ENCODE measurements at regions not wholly inside any gene's neighbourhood (a gene's known extent, or its start where the extent isn't known, plus 50 kb on each side); places are given as distances from the start of the nearest gene placed in this dataset.

DNA sequence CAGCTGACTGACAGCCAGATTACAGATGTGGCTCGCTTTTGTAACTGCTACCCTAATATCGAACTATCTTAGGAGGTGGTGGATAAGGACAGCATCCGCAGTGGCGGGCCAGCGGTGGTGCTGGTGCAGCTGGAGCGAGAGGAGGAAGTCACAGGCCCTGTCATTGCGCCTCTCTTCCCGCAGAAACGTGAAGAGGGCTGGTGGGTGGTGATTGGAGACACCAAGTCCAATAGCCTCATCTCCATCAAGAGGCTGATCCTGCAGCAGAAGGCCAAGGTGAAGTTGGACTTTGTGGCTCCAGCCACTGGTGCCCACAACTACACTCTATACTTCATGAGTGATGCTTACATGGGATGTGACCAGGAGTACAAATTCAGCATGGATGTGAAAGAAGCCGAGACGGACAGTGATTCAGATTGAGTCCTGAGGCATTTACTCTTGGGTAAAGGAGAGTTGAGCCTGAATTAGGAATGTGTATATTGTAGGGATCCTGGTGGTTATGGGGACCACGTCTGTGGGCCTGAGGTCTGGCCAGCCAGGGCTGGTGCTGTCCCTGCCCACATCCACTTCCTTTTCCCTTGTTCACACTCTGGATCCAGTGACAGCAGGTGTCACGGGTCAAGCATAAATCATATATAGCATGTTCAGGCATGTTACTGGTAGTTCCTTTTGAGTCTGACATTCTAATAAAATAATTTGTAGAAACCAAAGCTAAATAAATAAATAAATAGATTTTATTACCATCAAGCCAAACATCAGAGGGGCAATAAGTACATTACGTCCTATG, 89.0 kb upstream of the SMURF2 start:
- ATAC-seq: no peak
- TF ChIP-seq ESRRG (CRISPR knock-in tag; IDR thresholded peaks at IDR 0.05): no peak
- TF ChIP-seq BACH2 (CRISPR knock-in tag; IDR thresholded peaks at IDR 0.05; ENCODE audit: borderline replicate concordance): no peak
- TF ChIP-seq TOX (CRISPR knock-in tag; IDR thresholded peaks at IDR 0.05; ENCODE audit: borderline replicate concordance): no peak
- TF ChIP-seq ZC3H10 (CRISPR knock-in tag; IDR thresholded peaks at IDR 0.05): no peak
- TF ChIP-seq TCF4 (CRISPR knock-in tag; IDR thresholded peaks at IDR 0.05; ENCODE audit: borderline replicate concordance): no peak
- no peak for TF ChIP-seq ZNF70 (CRISPR knock-in tag; IDR thresholded peaks at IDR 0.05)
- no peak for TF ChIP-seq SNAI2 (CRISPR knock-in tag; IDR thresholded peaks at IDR 0.05)
- TF ChIP-seq CSDC2 (CRISPR knock-in tag; IDR thresholded peaks at IDR 0.05): no peak
- TF ChIP-seq GLIS3 (CRISPR knock-in tag; IDR thresholded peaks at IDR 0.05): no peak
- TF ChIP-seq ISL1 (CRISPR knock-in tag; IDR thresholded peaks at IDR 0.05): no peak
- no peak for TF ChIP-seq ZFP30 (CRISPR knock-in tag; IDR thresholded peaks at IDR 0.05)
- no peak for TF ChIP-seq CSRNP3 (CRISPR knock-in tag; IDR thresholded peaks at IDR 0.05)
- no peak for TF ChIP-seq ZFP3 (CRISPR knock-in tag; IDR thresholded peaks at IDR 0.05)
- TF ChIP-seq, protein P1, sequence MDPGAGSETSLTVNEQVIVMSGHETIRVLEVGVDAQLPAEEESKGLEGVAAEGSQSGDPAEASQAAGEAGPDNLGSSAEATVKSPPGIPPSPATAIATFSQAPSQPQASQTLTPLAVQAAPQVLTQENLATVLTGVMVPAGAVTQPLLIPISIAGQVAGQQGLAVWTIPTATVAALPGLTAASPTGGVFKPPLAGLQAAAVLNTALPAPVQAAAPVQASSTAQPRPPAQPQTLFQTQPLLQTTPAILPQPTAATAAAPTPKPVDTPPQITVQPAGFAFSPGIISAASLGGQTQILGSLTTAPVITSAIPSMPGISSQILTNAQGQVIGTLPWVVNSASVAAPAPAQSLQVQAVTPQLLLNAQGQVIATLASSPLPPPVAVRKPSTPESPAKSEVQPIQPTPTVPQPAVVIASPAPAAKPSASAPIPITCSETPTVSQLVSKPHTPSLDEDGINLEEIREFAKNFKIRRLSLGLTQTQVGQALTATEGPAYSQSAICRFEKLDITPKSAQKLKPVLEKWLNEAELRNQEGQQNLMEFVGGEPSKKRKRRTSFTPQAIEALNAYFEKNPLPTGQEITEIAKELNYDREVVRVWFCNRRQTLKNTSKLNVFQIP (CRISPR knock-in tag; IDR thresholded peaks at IDR 0.05; ENCODE audit: borderline replicate concordance, low read depth): no peak
- no peak for TF ChIP-seq RARB (CRISPR knock-in tag; IDR thresholded peaks at IDR 0.05)
- TF ChIP-seq, protein P2, sequence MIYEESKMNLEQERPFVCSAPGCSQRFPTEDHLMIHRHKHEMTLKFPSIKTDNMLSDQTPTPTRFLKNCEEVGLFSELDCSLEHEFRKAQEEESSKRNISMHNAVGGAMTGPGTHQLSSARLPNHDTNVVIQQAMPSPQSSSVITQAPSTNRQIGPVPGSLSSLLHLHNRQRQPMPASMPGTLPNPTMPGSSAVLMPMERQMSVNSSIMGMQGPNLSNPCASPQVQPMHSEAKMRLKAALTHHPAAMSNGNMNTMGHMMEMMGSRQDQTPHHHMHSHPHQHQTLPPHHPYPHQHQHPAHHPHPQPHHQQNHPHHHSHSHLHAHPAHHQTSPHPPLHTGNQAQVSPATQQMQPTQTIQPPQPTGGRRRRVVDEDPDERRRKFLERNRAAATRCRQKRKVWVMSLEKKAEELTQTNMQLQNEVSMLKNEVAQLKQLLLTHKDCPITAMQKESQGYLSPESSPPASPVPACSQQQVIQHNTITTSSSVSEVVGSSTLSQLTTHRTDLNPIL (CRISPR knock-in tag; IDR thresholded peaks at IDR 0.05; ENCODE audit: low read depth): no peak
- TF ChIP-seq, protein P3, sequence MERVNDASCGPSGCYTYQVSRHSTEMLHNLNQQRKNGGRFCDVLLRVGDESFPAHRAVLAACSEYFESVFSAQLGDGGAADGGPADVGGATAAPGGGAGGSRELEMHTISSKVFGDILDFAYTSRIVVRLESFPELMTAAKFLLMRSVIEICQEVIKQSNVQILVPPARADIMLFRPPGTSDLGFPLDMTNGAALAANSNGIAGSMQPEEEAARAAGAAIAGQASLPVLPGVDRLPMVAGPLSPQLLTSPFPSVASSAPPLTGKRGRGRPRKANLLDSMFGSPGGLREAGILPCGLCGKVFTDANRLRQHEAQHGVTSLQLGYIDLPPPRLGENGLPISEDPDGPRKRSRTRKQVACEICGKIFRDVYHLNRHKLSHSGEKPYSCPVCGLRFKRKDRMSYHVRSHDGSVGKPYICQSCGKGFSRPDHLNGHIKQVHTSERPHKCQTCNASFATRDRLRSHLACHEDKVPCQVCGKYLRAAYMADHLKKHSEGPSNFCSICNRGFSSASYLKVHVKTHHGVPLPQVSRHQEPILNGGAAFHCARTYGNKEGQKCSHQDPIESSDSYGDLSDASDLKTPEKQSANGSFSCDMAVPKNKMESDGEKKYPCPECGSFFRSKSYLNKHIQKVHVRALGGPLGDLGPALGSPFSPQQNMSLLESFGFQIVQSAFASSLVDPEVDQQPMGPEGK (CRISPR knock-in tag; IDR thresholded peaks at IDR 0.05; ENCODE audit: borderline replicate concordance): no peak
- TF ChIP-seq ZNF8 (CRISPR knock-in tag; IDR thresholded peaks at IDR 0.05): no peak

- TF ChIP-seq CSRNP3 (CRISPR knock-in tag; IDR thresholded peaks at IDR 0.05) (no peak), TCF4 (CRISPR knock-in tag; IDR thresholded peaks at IDR 0.05; ENCODE audit: borderline replicate concordance) (no peak)
- ATAC-seq: no peak
Measured at GRCh38 chr17:64750478-64750877, 88.4 kb upstream of the SMURF2 start.

DNA sequence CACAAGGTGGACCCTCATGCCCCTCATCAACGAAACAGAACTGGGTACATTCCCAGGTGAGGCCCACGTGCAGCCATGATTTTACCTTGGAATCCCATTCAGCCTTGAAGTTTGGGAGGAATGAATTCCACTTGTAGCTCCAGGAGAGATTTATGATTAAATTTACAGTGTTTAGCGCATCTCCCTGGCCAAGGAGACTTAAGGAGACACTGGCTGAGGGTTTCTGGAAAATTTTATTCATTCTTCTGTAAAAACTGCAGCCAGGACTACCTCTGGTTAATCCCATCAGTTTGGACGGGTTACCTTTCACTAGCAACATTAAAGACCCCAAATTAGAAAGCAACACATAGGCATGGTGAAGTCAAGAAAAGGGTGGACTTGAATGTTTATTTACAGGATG, 87.2 kb upstream of the SMURF2 start:
- no peak for ATAC-seq
- TF ChIP-seq ISL1 (CRISPR knock-in tag; IDR thresholded peaks at IDR 0.05): no peak
- no peak for TF ChIP-seq OSR1 (CRISPR knock-in tag; IDR thresholded peaks at IDR 0.05)
- TF ChIP-seq CSDC2 (CRISPR knock-in tag; IDR thresholded peaks at IDR 0.05): no peak
- no peak for TF ChIP-seq ZNF70 (CRISPR knock-in tag; IDR thresholded peaks at IDR 0.05)
- TF ChIP-seq PPARA (CRISPR knock-in tag; IDR thresholded peaks at IDR 0.05; ENCODE audit: borderline replicate concordance): no peak
- TF ChIP-seq, protein P2 (CRISPR knock-in tag; IDR thresholded peaks at IDR 0.05; ENCODE audit: low read depth): no peak
- no peak for TF ChIP-seq ZNF565 (CRISPR knock-in tag; conservative IDR thresholded peaks at IDR 0.05; ENCODE audit: low read depth)
- TF ChIP-seq ZFP30 (CRISPR knock-in tag; IDR thresholded peaks at IDR 0.05): no peak
- TF ChIP-seq, protein P3 (CRISPR knock-in tag; IDR thresholded peaks at IDR 0.05; ENCODE audit: borderline replicate concordance): no peak
- no peak for TF ChIP-seq TCF4 (CRISPR knock-in tag; IDR thresholded peaks at IDR 0.05; ENCODE audit: borderline replicate concordance)
- no peak for TF ChIP-seq CSRNP3 (CRISPR knock-in tag; IDR thresholded peaks at IDR 0.05)
- TF ChIP-seq SNAI2 (CRISPR knock-in tag; IDR thresholded peaks at IDR 0.05): no peak
- no peak for TF ChIP-seq ZNF8 (CRISPR knock-in tag; IDR thresholded peaks at IDR 0.05)
- TF ChIP-seq GLIS3 (CRISPR knock-in tag; IDR thresholded peaks at IDR 0.05): no peak
- TF ChIP-seq, protein P1 (CRISPR knock-in tag; IDR thresholded peaks at IDR 0.05; ENCODE audit: borderline replicate concordance, low read depth): no peak
- no peak for TF ChIP-seq TOX (CRISPR knock-in tag; IDR thresholded peaks at IDR 0.05; ENCODE audit: borderline replicate concordance)
- TF ChIP-seq ZFP3 (CRISPR knock-in tag; IDR thresholded peaks at IDR 0.05): no peak

All from SK-N-SH treated with all-trans-retinoic acid at 6 μM for 48 hours (cell line).